NK-92 treated with Interleukin-12 subunit alpha and Interleukin-12 subunit beta, amount 100 ng/mL, for 24 hours (cell line): ENCODE measurements at regions not wholly inside any gene's neighbourhood (a gene's known extent, or its start where the extent isn't known, plus 50 kb on each side); places are given as distances from the start of the nearest gene placed in this dataset.
"Not testable (repeated sequence)": the region's sequence is repeated elsewhere in the genome, so short reads cannot be mapped to it uniquely, and the experiment has no call there.

Experiments used
- DNase-seq: peaks from one replicate; lab custom pipeline; 2025; lab: John Stamatoyannopoulos, UW

- DNase-seq = no peak
These were observed 101.9 kb downstream of the PLK2 start for GRCh38 chr5:58357799-58358500.

GRCh38 chr5:58357121-58357520 lies 102.8 kb downstream of the PLK2 start:
- no peak for DNase-seq

GRCh38 chr5:58356662-58357061 lies 103.2 kb downstream of the PLK2 start:
- DNase-seq = no peak

GRCh38 chr5:58354827-58355226 lies 105.1 kb downstream of the PLK2 start:
- no peak for DNase-seq

GRCh38 chr5:58353992-58354391 lies 105.9 kb downstream of the PLK2 start:
- no peak for DNase-seq

GRCh38 chr5:58351190-58351589 lies 108.7 kb downstream of the PLK2 start:
- no peak for DNase-seq

GRCh38 chr5:58348996-58349728 lies 110.7 kb downstream of the PLK2 start:
- DNase-seq = no peak

GRCh38 chr5:58346041-58346440 lies 113.8 kb downstream of the PLK2 start:
- no peak for DNase-seq

- DNase-seq = no peak
These were observed 118.4 kb downstream of the PLK2 start for GRCh38 chr5:58341476-58341875.

- no peak for DNase-seq
These were observed 124.4 kb downstream of the PLK2 start for GRCh38 chr5:58335518-58335917.

- no peak for DNase-seq
These were observed 125.9 kb downstream of the PLK2 start for GRCh38 chr5:58334035-58334434.

- no peak for DNase-seq
These were observed 129.1 kb downstream of the PLK2 start for GRCh38 chr5:58330781-58331180.

GRCh38 chr5:58327289-58327688 lies 132.6 kb downstream of the PLK2 start:
- DNase-seq = no peak

- DNase-seq = no peak
These were observed 133.9 kb downstream of the PLK2 start for GRCh38 chr5:58326022-58326421.

GRCh38 chr5:58322453-58322852 lies 137.4 kb downstream of the PLK2 start:
- no peak for DNase-seq

- DNase-seq = no peak
These were observed 141.4 kb downstream of the PLK2 start for GRCh38 chr5:58318468-58318867.

- DNase-seq = no peak
These were observed 142.1 kb downstream of the PLK2 start for GRCh38 chr5:58317808-58318207.

- no peak for DNase-seq
These were observed 142.9 kb downstream of the PLK2 start for GRCh38 chr5:58317009-58317408.

- DNase-seq = no peak
These were observed 144.1 kb downstream of the PLK2 start for GRCh38 chr5:58315794-58316193.

- DNase-seq = no peak
These were observed 145.3 kb downstream of the PLK2 start for GRCh38 chr5:58314356-58315210.

- DNase-seq = no peak
These were observed 147.6 kb downstream of the PLK2 start for GRCh38 chr5:58312299-58312698.

- no peak for DNase-seq
These were observed 148.4 kb downstream of the PLK2 start for GRCh38 chr5:58311526-58311925.

- not testable (repeated sequence) for DNase-seq
These were observed 151.5 kb downstream of the PLK2 start for GRCh38 chr5:58308384-58308783.
